ENCODE measurements at regions not wholly inside any gene's neighbourhood (a gene's known extent, or its start where the extent isn't known, plus 50 kb on each side); places are given as distances from the start of the nearest gene placed in this dataset.

- Histone ChIP-seq H2BK120ac (ENCODE audit: low read depth, low read length) (no peak overlapping the region), H3K4me2 (ENCODE audit: low read depth, low read length) (no peak overlapping the region), H4K5ac (ENCODE audit: low read depth, low read length) (no peak overlapping the region), H4K20me1 (ENCODE audit: insufficient read depth, low read length) (no peaks in the 10 kb centered on the region), H2BK20ac (ENCODE audit: low read depth, low read length) (no peak overlapping the region), H3K56ac (ENCODE audit: extremely low read depth, insufficient read depth, low read length) (no peak overlapping the region), H3K36me3 (ENCODE audit: control insufficient read depth, insufficient read depth, low read length) (no peaks in the 10 kb centered on the region), H3K9me3 (ENCODE audit: control insufficient read depth, insufficient read depth, low read length) (peaks cover 5% of the 10 kb centered on the region; the same call in 1 of the 2 replicates), H2BK15ac (ENCODE audit: low read depth, low read length) (no peak overlapping the region), H2AK9ac (replicated peaks; ENCODE audit: low read depth, low read length, poor library complexity) (no peak overlapping the region), H4K8ac (ENCODE audit: low read depth in 2 of 2, low read length in 2 of 2) (no peak overlapping the region), H3K14ac (replicated peaks; ENCODE audit: low read depth, low read length) (no peak overlapping the region), H2BK5ac (ENCODE audit: low read depth, low read length, poor library complexity, severe bottlenecking) (no peak overlapping the region), H3K27ac (ENCODE audit: insufficient read depth, low read length) (no peak overlapping the region), H3K79me1 (ENCODE audit: low read depth in 1 of 2, low read length in 2 of 2) (no peaks in the 10 kb centered on the region), H3K27me3 (ENCODE audit: control insufficient read depth, insufficient read depth, low read length) (no peaks in the 10 kb centered on the region), H3K4me3 (ENCODE audit: insufficient read depth, low read depth, low read length) (no peak overlapping the region), H3K4me1 (ENCODE audit: control insufficient read depth, insufficient read depth, low read length) (no peaks in the 10 kb centered on the region), H3K9me1 (ENCODE audit: insufficient read depth, low read length) (no peaks in the 10 kb centered on the region), H3K18ac (ENCODE audit: low read depth, low read length) (no peak overlapping the region), H3K23ac (ENCODE audit: low read depth, low read length) (no peak overlapping the region), H2AFZ (replicated peaks; ENCODE audit: low read length, poor library complexity) (no peak overlapping the region), H2AK5ac (ENCODE audit: low read depth, low read length) (no peak overlapping the region), H3K4ac (ENCODE audit: low read depth, low read length) (no peak overlapping the region), H4K91ac (ENCODE audit: insufficient read depth, low read depth, low read length) (no peak overlapping the region), H3K9ac (ENCODE audit: low read depth, low read length) (no peak overlapping the region)
- ChIA-PET POLR2A (ENCODE audit: unreplicated experiment) (no interaction called here), CTCF (no interaction called here)
- no peak for TF ChIP-seq CHD1 (IDR thresholded peaks at IDR 0.05; ENCODE audit: low read depth, low read length)
- no peak for TF ChIP-seq MAZ (IDR thresholded peaks at IDR 0.05; ENCODE audit: borderline replicate concordance, low read depth, low read length)
- TF ChIP-seq RFX5 (IDR thresholded peaks at IDR 0.05; ENCODE audit: low read depth, low read length): no peak
- no peak for TF ChIP-seq SMC3 (IDR thresholded peaks at IDR 0.05; ENCODE audit: low read depth, low read length)
- TF ChIP-seq POLR2A (IDR thresholded peaks at IDR 0.05; ENCODE audit: low read depth, low read length): no peak
- TF ChIP-seq FOS (IDR thresholded peaks at IDR 0.05; ENCODE audit: low read depth, low read length): no peak
- no peak for TF ChIP-seq MAFK (IDR thresholded peaks at IDR 0.05; ENCODE audit: low read depth, low read length)
- no peak for TF ChIP-seq RAD21 (IDR thresholded peaks at IDR 0.05; ENCODE audit: low read length)
- no CpG with 5 or more reads among the region's 1 CpG for WGBS, 2 experiments (ENCODE audit: extremely low coverage in 2 of 2, insufficient read length in 1 of 2)
- intact Hi-C loops (cut with micrococcal nuclease): no loop called here
- dilution Hi-C loops (cut with HindIII; ENCODE audit: low sequenced_read_pairs, unreplicated experiment): no loop called here
- no peak for DNase-seq
- no peak for ATAC-seq (ENCODE audit: low read depth)
- in situ Hi-C loops (cut with MboI; ENCODE audit: low sequenced_read_pairs): no loop called here
- BruUV-seq (replicated peaks): no TSS peak
Measured at GRCh38 chr7:10797157-10797556, 176.5 kb upstream of the PHF14 start.

All from IMR-90 (cell line).